K562 (cell line): ENCODE measurements at regions not wholly inside any gene's neighbourhood (a gene's known extent, or its start where the extent isn't known, plus 50 kb on each side); places are given as distances from the start of the nearest gene placed in this dataset.

Experiments
- ATAC-seq: fragments of 200-7000 bp; cut with Tn5 transposase; 3 replicates; pipeline ENCODE4 v1.9.1; 2020; ENCODE audit warnings: moderate library complexity
- BruUV-seq: library from RNA; stranded (reverse); fragments of 400-500 nt; replicated peaks from 2 replicates; lab custom pipeline; 2021; lab: Mats Ljungman, UMichigan
- CTCF ChIA-PET: fragments of 300-600 bp; formaldehyde crosslinking; extraction: SDS; loops from one replicate; lab custom pipeline; 2021; ENCODE audit warnings: low intra/inter-chr PET ratio; lab: Yijun Ruan, JAX
- POLR2A ChIA-PET: fragments of 300-600, 350-650 bp; sonication (Branson Sonifier 250); formaldehyde crosslinking; extraction: SDS; loops from one replicate; lab custom pipeline; 2021; ENCODE audit warnings: antibody characterized with exemption, inconsistent platforms; lab: Yijun Ruan, JAX
- DNase-seq, 4 experiments: peaks; one replicate each; pipeline versions ENCODE4 v3.0.0 to v3.0.0-alpha.2; 2011 to 2018; ENCODE audit warnings: low spot score in 3 of 4, mixed read lengths in 3 of 4; ENCODE audit errors: extremely low read depth in 1 of 4
- FAIRE-seq: peaks from 2 replicates; lab custom pipeline; 2011; peaks lifted over from hg19 to GRCh38; lab: Jason Lieb, UNC
- H2AFZ ChIP-seq: 2 replicates; pipeline ENCODE4 v1.6.0; 2011; ENCODE audit warnings: low read depth, low read length, control low read depth, inconsistent platforms
- H3K27ac ChIP-seq: fragments of 200-600 bp; 3 replicates; pipeline ENCODE4 v1.8.0; 2011; ENCODE audit warnings: low read depth, mild to moderate bottlenecking, control low read depth, inconsistent platforms, low read length, moderate library complexity, mixed read lengths; ENCODE audit errors: extremely low read depth
- H3K27me3 ChIP-seq, 2 experiments: fragments of 300-600 bp in 1 of 2; 2 replicates in 1 of 2; 3 replicates in 1 of 2; pipeline versions ENCODE4 v1.6.0 to v1.8.0; 2011; ENCODE audit warnings: inconsistent platforms in 2 of 2, low read length in 2 of 2, mild to moderate bottlenecking in 1 of 2, mixed read lengths in 1 of 2, moderate library complexity in 1 of 2; ENCODE audit not compliant: control insufficient read depth in 2 of 2, insufficient read depth in 2 of 2
- H3K36me3 ChIP-seq: fragments of 300-600 bp; 3 replicates; pipeline ENCODE4 v1.8.0; 2011; ENCODE audit warnings: mild to moderate bottlenecking, low read length, inconsistent platforms; ENCODE audit not compliant: control insufficient read depth, insufficient read depth
- H3K4me1 ChIP-seq, 2 experiments: fragments of 200-600 bp in 1 of 2; replicated peaks in 1 of 2; 2 replicates in 1 of 2; 3 replicates in 1 of 2; pipeline versions ENCODE4 v1.5.1 to v1.8.0; 2011; ENCODE audit warnings: inconsistent platforms in 2 of 2, low read length in 2 of 2, mild to moderate bottlenecking in 1 of 2, mixed read lengths in 1 of 2, moderate library complexity in 1 of 2; ENCODE audit not compliant: control insufficient read depth in 2 of 2, insufficient read depth in 2 of 2
- H3K4me2 ChIP-seq: 2 replicates; pipeline ENCODE4 v1.6.1; 2011; ENCODE audit warnings: low read length, control low read depth, inconsistent platforms, mixed read lengths; ENCODE audit not compliant: insufficient read depth
- H3K4me3 ChIP-seq: fragments of 200-600 bp; sonication (generic), shearing (Covaris generic); 2 replicates; pipeline ENCODE4 v1.5.1; 2016; ENCODE audit warnings: control low read depth, inconsistent platforms
- H3K79me2 ChIP-seq: fragments of 200-600 bp; 3 replicates; pipeline ENCODE4 v1.8.0; 2011; ENCODE audit warnings: low read length, inconsistent platforms; ENCODE audit not compliant: control insufficient read depth, insufficient read depth
- H3K9ac ChIP-seq, 2 experiments: 2 replicates each; pipeline versions ENCODE4 v1.6.0 to v1.6.1; 2011; ENCODE audit warnings: low read depth in 2 of 2, low read length in 2 of 2, control low read depth in 1 of 2, inconsistent platforms in 1 of 2, mild to moderate bottlenecking in 1 of 2, mixed read lengths in 1 of 2; ENCODE audit not compliant: insufficient read depth in 1 of 2
- H3K9me1 ChIP-seq: one replicate; pipeline ENCODE4 v1.6.0; 2011; ENCODE audit warnings: inconsistent platforms, mild to moderate bottlenecking, low read length, moderate library complexity; ENCODE audit not compliant: control insufficient read depth, insufficient read depth
- H3K9me3 ChIP-seq: replicated peaks from 2 replicates; pipeline ENCODE4 v1.5.1; 2011; ENCODE audit warnings: low read depth, low read length, inconsistent platforms; ENCODE audit not compliant: control insufficient read depth, insufficient read depth
- H4K20me1 ChIP-seq: replicated peaks from 2 replicates; pipeline ENCODE4 v1.6.1; 2011; ENCODE audit warnings: low read length, inconsistent platforms, mixed read lengths; ENCODE audit not compliant: control insufficient read depth, insufficient read depth
- ATF6 ChIP-seq: sonication (generic); formaldehyde crosslinking; IDR thresholded peaks from 2 replicates; pipeline ENCODE4 v1.4.0; 2020; ENCODE audit warnings: mild to moderate bottlenecking, missing genetic modification reagents
- CHCHD3 ChIP-seq: fragments of 250-450 bp; sonication (Bioruptor Pico); IDR thresholded peaks from 2 replicates; pipeline ENCODE4 v2.1.2; 2022; ENCODE audit warnings: mild to moderate bottlenecking
- FOXA3 ChIP-seq, 2 experiments: fragments of 450-650 bp in 1 of 2; sonication (generic) in 1 of 2; formaldehyde crosslinking; IDR thresholded peaks in 1 of 2; conservative IDR thresholded peaks in 1 of 2; 2 replicates each; pipeline versions ENCODE4 v1.4.0 to v1.8.0; 2020 to 2022; ENCODE audit warnings: mild to moderate bottlenecking in 2 of 2, missing genetic modification reagents in 1 of 2
- FOXP4 ChIP-seq: sonication (generic); formaldehyde crosslinking; IDR thresholded peaks from 2 replicates; pipeline ENCODE4 v1.8.0; 2022; ENCODE audit warnings: mild to moderate bottlenecking, missing genetic modification reagents, borderline replicate concordance
- KDM2B ChIP-seq: fragments of 250-450 bp; sonication (Bioruptor Pico); IDR thresholded peaks from 2 replicates; pipeline ENCODE4 v1.8.0; 2021; ENCODE audit warnings: mild to moderate bottlenecking, moderate library complexity
- TRIM25 ChIP-seq: fragments of 450-650 bp; IDR thresholded peaks from 2 replicates; pipeline ENCODE4 v1.7.0; 2016; ENCODE audit warnings: borderline replicate concordance
- XRCC5 ChIP-seq: fragments of 200-400 bp; formaldehyde crosslinking; IDR thresholded peaks from 2 replicates; pipeline ENCODE4 v1.6.1; 2017; ENCODE audit warnings: low read depth, mild to moderate bottlenecking, low read length
- ZBTB5 ChIP-seq: fragments of 450-650 bp; IDR thresholded peaks from 2 replicates; pipeline ENCODE4 v1.6.1; 2017; ENCODE audit warnings: antibody characterized with exemption
- ZBTB9 ChIP-seq: fragments of 450-650 bp; formaldehyde crosslinking; IDR thresholded peaks from 2 replicates; pipeline ENCODE4 v1.4.0; 2020; ENCODE audit warnings: mild to moderate bottlenecking, moderate library complexity
- ZFP1 ChIP-seq: fragments of 450-650 bp; formaldehyde crosslinking; IDR thresholded peaks from 2 replicates; pipeline ENCODE4 v1.4.0; 2020; ENCODE audit warnings: mild to moderate bottlenecking, mixed read lengths
- ZSCAN32 ChIP-seq: fragments of 450-650 bp; formaldehyde crosslinking; IDR thresholded peaks from 2 replicates; pipeline ENCODE4 v1.4.0; 2020; ENCODE audit warnings: mild to moderate bottlenecking, moderate library complexity
- WGBS: fragments of 100-300 bp; shearing (Covaris generic); methylation state at CpG from one replicate; pipeline ENCODE4 v1.1.6; 2016; ENCODE audit warnings: low coverage, mixed read lengths; ENCODE audit not compliant: insufficient coverage; ENCODE audit errors: missing lambda C conversion rate; 5-methylcytosine and 5-hydroxymethylcytosine counted together
- in situ Hi-C: fragments of 300-500 bp; cut with MboI; formaldehyde crosslinking; loops from 4 replicates; pipeline ENCODE4 v1.15.0; 2018; ENCODE audit warnings: inconsistent platforms, mixed read lengths
- intact Hi-C: fragments of 100-400 bp; cut with micrococcal nuclease; formaldehyde crosslinking; loops from 2 replicates; pipeline ENCODE4 v1.14.2; 2022

- CTCF ChIA-PET: no interaction called here
- intact Hi-C loops: no loop called here
- POLR2A ChIA-PET: interaction anchor here (0.6 to 1.0 kb wide), 2 partner anchors 43 to 155 kb away, joined by 3 read pairs; no protein-coding TSS in a partner anchor
Measured at GRCh38 chr3:194045919-194046318, 90.0 kb upstream of the HES1 start.

More at GRCh38 chr3:194045919-194046318, 90.0 kb upstream of the HES1 start:
- no peak for ATAC-seq
- no peak for DNase-seq
- Histone ChIP-seq H3K36me3 (no peaks in the 10 kb centered on the region), H2AFZ (no peak overlapping the region), H3K27ac (no peak overlapping the region), H3K4me2 (no peak overlapping the region), H3K9me3 (peaks cover 8% of the 10 kb centered on the region; the same call in 1 of the 2 replicates), H3K9ac (no peak overlapping the region), H3K4me3 (no peak overlapping the region), H3K9me1 (no peaks in the 10 kb centered on the region), H3K4me1 (peaks cover 0 to 12% of the 10 kb centered on the region in 2 experiments; a peak in 2 of 5 replicates), H3K79me2 (no peaks in the 10 kb centered on the region), H4K20me1 (no peaks in the 10 kb centered on the region), H3K27me3 (no peaks in the 10 kb centered on the region)
- TF ChIP-seq CHCHD3 (no peak), ZFP1 (CRISPR knock-in tag) (no peak), ZBTB9 (CRISPR knock-in tag) (no peak), ZBTB5 (no peak), ZSCAN32 (CRISPR knock-in tag) (no peak), FOXP4 (CRISPR knock-in tag) (no peak), FOXA3 (CRISPR knock-in tag; conservative IDR thresholded peaks at IDR 0.05 in 1 of 2, IDR thresholded peaks at IDR 0.05 in 1 of 2) (no peak), ATF6 (CRISPR knock-in tag) (no peak), TRIM25 (no peak), XRCC5 (no peak), KDM2B (no peak)
- in situ Hi-C loops: no loop called here
- WGBS: 51% methylated on average over 2 of the region's 2 CpGs
- no TSS peak for BruUV-seq
- FAIRE-seq: no peak
